ENCODE measurements at regions not wholly inside any gene's neighbourhood (a gene's known extent, or its start where the extent isn't known, plus 50 kb on each side); places are given as distances from the start of the nearest gene placed in this dataset.

GRCh38 chr6:93727447-93727846 lies 308.1 kb upstream of the EPHA7 start:
- no peak for TF ChIP-seq CTCF (IDR thresholded peaks at IDR 0.05)
- no peak for TF ChIP-seq POLR2A (IDR thresholded peaks at IDR 0.05)
